Limb (tissue), 2 donors: ENCODE measurements at regions not wholly inside any gene's neighbourhood (a gene's known extent, or its start where the extent isn't known, plus 50 kb on each side); places are given as distances from the start of the nearest gene placed in this dataset.

Source experiments
- DNase-seq, 2 donors: peaks; one replicate each; pipeline ENCODE4 v3.0.0-alpha.2; 2016; ENCODE audit errors: extremely low spot score in 2 of 2

GRCh38 chrX:39725928-39726619 lies 371.7 kb downstream of the BCOR start:
- DNase-seq: no peak

GRCh38 chrX:39726771-39727170 lies 371.0 kb downstream of the BCOR start:
- peak; percentile 51 to 59 for DNase-seq

GRCh38 chrX:39728025-39728424 lies 369.7 kb downstream of the BCOR start:
- DNase-seq: no peak

GRCh38 chrX:39728852-39729598 lies 368.7 kb downstream of the BCOR start:
- no peak for DNase-seq

GRCh38 chrX:39729981-39730661 lies 367.6 kb downstream of the BCOR start:
- DNase-seq: peak in 1 of 2 donors; percentile 60

GRCh38 chrX:39730662-39731329 lies 367.0 kb downstream of the BCOR start:
- peak; percentile 70 to 79 for DNase-seq

- peak in 1 of 2 donors; percentile 52 for DNase-seq
Observed at GRCh38 chrX:39731330-39731667, 366.5 kb downstream of the BCOR start.

GRCh38 chrX:39731735-39732134 lies 366.0 kb downstream of the BCOR start:
- DNase-seq: no peak

- no peak for DNase-seq
Observed at GRCh38 chrX:39733745-39734144, 364.0 kb downstream of the BCOR start.

GRCh38 chrX:39734174-39734776 lies 363.5 kb downstream of the BCOR start:
- DNase-seq: no peak

GRCh38 chrX:39736216-39737211 lies 361.2 kb downstream of the BCOR start:
- no peak for DNase-seq

GRCh38 chrX:39739585-39739984 lies 358.2 kb downstream of the BCOR start:
- DNase-seq: no peak

GRCh38 chrX:39740078-39740477 lies 357.7 kb downstream of the BCOR start:
- no peak for DNase-seq

- no peak for DNase-seq
Observed at GRCh38 chrX:39741904-39742303, 355.9 kb downstream of the BCOR start.

GRCh38 chrX:39745818-39746217 lies 351.9 kb downstream of the BCOR start:
- DNase-seq: no peak

- DNase-seq: no peak
Observed at GRCh38 chrX:39749135-39749534, 348.6 kb downstream of the BCOR start.

GRCh38 chrX:39749728-39750127 lies 348.0 kb downstream of the BCOR start:
- DNase-seq: no peak

- DNase-seq: no peak
Observed at GRCh38 chrX:39750256-39750790, 347.4 kb downstream of the BCOR start.

GRCh38 chrX:39750848-39751247 lies 346.9 kb downstream of the BCOR start:
- DNase-seq: no peak

GRCh38 chrX:39752815-39753214 lies 344.9 kb downstream of the BCOR start:
- DNase-seq: no peak
